GM19463 (cell line): ENCODE measurements at regions not wholly inside any gene's neighbourhood (a gene's known extent, or its start where the extent isn't known, plus 50 kb on each side); places are given as distances from the start of the nearest gene placed in this dataset.
"Not testable (repeated sequence)": the region's sequence is repeated elsewhere in the genome, so short reads cannot be mapped to it uniquely, and the experiment has no call there.

Experiments used
- ATAC-seq: cut with Tn5 transposase; IDR thresholded peaks from one replicate; pipeline ENCODE4 v1.9.1; 2021; ENCODE audit warnings: mild to moderate bottlenecking, moderate library complexity; ENCODE audit not compliant: unreplicated experiment

DNA sequence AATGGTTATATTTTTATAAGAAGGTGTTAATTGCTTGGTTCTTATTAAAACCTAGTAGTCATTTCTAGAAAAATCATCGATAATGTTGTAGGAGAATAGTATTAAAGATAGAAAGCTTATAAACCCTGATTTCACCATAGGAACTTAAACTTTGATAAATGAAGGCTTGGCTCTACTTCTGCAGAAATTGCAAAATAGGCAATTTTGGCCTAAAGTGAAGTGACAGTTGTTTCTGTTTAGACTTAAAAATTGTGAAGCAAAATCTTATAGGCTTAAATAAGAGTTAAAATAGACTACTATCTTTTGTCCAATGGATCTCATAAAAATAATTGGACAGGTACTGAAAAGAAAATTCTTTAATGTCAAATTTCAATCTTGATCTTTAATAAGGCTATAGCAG, 321.6 kb upstream of the FZD8 start:
- ATAC-seq, result no peak

DNA sequence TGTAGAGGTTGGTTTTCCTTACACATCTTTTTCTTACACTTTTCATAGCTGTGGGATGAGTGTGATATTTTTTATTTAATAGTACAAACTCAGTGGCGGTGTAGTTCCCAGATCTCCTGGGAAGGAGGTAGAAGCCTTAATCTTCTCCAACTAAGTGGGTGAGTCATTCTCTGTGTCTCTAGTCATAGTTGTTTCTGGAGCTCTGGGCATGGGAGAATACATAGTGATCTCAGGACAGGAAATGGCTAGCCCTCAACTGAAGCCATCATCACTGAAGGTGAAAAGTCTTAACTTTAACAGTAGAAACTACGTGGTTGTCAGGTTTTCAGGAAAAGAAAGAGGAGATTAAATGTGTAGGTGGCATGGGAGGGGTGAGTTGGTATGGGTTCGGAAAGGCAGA, 319.4 kb upstream of the FZD8 start:
- ATAC-seq, result no peak

DNA sequence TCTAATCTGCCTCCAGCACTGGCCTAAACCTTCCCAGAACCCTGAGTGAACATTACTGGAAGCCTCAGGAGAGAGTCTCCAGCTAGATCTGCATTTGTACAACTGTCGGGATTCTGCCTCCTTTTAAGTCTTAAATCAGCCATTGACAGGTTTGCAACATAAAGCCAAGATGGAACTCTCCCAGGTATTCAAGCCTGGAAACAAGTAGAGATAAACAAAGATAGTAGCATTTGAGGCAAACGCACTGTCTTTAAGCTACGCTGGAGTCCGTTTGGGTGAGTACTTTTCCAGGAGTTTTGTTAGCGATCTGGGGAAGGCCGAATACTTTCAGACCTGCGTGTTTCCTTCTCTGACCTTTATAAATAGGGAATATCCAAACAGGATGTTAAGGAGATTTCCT, 317.2 kb upstream of the FZD8 start:
- ATAC-seq, result no peak

DNA sequence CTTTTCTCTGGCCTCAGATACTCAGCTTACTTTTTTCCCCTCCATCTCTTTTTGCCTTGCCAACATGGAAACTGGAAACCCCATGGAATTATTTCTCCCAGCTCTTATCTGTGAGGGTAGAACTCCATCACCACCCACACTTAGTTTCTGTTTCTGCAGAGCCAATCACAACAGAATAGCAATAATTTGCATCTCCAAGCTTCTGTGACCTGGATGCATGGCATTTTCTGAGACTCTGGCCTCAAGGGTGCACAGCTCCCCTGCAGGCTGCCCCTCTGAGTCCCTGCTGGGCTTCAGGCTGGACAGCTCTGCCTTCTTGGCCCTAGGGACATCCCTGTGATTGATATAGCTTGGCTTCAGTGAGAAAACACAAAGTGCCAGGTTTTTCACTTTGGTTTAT, 316.5 kb upstream of the FZD8 start:
- ATAC-seq, result not testable (repeated sequence)

DNA sequence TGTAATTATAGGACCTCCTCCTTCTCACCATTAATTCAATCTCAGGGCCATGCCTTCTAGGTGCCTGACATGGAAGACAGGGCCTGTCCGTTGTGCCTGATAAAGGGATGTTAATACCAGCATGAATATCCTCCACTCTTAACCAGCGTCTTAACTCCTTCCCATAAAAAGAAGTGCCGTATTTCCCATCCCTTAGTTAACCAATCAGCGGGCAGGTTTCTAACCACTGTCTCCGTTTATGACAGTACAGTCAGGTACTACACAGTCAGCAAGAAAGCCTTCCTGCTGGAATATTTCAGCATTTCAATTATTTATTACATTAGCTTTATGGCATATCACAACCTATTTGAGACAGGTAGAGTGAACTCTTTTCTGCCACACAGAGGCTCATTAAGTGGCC, 308.6 kb upstream of the FZD8 start:
- no peak for ATAC-seq

DNA sequence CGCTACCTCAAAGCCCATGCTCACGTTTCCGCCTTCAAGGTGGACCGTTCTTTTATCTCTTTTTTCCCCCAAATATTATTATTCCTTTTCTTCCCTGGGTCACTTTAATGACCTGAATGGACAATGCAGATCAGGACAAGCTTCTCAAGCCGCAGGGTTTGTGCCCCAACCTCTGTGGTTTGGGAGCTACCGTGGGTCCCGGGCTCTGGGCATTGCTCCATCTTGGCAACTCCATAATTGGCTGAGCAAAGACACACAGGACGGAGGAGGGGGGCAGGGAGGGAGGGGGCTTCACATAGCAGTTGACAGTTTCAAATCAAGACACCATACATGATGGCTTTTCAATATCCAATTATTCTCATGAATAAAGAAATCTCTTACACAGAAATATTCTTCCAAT, 308.1 kb upstream of the FZD8 start:
- no peak for ATAC-seq

DNA sequence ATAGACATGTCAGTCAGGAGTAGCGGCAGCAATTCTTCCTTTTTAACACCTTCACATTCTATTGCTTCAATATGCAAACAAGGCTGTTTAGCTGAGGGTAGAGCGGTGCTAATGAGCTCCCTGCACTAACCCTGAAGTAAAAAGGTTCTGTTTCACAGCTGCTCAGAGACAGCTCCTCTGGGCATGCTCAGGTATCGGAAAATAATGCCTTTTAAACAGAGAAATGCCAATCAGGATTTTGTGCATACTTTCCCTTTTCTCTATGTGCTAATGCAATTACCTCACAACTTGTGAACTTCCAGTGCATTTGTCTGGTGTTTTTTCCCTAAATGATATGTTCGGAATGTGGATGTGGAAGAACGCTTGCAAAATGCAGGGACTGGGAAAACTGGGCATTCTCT, 307.7 kb upstream of the FZD8 start:
- no peak for ATAC-seq

DNA sequence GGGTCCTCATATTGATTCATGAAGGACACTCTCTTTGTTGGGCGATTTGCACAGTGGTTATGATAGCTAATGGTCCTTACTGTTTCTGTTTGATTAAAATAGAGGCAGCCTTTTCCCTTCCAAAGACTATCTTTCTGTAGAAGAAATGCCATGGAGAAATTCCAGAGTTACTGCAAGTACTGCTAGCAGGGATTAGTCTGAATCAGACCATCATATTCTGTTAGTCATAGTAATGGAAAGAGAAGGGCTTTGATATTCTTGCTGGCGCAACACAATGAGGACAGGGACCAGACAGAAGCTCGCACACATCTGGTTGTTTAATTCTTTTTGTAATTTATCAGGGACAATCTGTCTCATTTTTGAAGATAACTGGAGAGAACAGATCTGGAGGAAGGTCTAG, 304.5 kb upstream of the FZD8 start:
- no peak for ATAC-seq

DNA sequence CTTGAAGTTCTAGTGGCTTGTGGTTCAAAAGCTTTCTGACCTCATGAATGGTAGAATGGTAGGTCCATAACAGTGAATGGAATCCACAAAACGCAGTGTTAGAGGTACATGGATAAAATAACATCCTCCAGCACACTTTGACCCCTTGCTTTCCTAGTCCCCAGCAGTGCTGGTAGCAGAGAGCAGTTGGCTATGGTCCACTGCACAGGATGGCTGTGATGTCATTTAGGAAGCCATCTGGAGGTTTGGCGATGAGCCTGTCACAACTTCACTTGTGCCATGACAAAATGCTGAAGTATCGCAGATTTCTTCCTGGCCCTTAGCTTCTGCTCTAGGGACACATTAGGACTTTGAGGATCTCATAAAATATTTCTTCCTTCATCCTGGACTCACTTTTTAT, 300.0 kb upstream of the FZD8 start:
- ATAC-seq, result no peak

DNA sequence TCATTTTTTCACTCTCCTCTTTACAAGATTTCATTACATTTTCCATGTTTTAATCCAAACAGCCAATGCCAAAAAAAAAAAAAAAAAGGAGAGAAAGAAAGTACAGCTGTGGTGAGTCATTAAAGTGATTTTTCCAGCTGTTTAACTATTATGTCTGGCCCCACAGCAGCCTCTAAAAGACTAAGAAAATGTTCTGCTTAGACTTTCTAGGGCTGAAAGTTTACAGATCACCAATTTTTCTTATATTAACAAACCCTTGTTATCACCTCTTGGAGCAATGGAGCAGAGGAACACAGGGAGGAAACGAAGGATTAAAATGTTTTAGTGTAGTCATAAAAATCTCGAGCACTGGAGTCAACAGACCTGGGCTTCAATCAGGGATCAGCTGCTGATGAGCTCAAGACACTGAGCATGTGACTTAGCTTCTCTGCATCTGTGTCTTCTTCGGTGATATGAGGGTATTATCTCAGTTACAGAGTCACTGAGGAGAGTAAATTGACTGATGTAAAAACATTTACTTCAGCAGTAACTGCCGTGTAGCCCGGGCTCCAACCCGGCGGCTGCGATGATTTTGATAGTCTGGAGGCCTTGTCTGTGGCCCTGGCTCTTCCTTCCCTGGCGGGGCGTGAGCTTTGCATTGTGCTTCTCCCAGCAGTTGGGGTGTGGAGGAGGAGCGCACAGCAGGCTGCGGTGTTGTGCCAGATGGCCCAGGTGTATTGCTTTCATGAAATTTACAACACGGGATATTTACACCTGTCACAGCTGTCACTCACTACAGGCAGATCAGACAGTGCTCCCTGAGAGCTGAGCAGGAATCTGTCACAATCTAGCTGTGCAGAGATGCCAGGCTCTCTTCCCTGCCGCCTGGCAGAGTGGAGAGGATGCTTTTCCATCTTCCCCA, 298.3 kb upstream of the FZD8 start:
- ATAC-seq, result no peak

DNA sequence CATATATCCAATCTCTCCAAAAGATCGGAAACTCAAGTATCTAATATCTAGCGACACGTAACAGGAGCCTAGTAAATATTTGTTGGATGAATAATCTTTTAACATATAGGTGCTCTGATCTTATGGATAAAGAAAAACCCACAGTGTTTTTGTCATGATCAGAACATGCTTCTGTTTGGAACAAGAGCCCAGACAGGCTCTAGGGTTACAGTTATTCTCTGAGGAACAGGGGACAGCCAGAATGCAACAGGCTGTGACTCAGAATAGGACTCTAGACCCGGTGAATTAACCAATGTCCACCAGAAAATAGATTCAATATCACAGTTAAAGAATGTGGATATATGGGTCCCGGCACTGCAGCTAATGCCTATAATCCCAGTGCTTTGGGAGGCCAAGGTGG, 296.1 kb upstream of the FZD8 start:
- ATAC-seq, result no peak

DNA sequence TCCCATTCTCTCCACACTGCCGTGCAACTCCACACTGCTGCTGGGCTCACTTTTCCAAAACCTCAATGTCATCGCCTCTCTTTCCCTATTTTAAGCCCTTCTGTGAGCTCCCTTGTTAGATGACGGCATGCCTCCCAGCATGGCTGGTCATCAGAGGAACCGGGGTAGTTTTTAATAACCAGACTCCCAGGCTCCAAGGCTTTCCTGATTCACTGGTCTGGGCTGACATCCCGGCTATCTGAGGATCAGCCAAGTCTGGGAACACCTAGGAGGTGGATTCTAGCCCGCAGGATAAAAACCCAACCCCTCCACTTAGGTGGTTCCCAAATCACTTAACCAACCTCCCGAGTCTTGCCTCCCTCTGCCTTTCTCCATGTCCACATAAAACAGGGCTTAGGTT, 295.4 kb upstream of the FZD8 start:
- no peak for ATAC-seq

DNA sequence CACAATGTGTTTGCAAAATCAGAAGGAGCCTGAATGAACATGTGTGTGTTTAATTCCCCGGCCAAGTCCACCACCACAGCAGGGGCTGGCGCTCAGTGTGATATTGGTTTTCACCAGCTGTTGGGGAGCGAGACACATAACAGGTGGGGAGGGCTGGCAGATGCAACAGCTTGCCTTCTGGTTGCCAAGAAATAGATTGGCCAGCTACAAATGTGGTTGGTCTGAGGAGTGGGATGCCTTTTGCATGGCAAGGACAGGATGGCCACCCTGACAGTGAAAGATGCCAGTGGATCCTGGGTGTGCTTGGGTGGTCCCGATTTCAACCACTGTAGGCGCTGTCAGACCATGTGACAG, 292.5 kb upstream of the FZD8 start:
- no peak for ATAC-seq

DNA sequence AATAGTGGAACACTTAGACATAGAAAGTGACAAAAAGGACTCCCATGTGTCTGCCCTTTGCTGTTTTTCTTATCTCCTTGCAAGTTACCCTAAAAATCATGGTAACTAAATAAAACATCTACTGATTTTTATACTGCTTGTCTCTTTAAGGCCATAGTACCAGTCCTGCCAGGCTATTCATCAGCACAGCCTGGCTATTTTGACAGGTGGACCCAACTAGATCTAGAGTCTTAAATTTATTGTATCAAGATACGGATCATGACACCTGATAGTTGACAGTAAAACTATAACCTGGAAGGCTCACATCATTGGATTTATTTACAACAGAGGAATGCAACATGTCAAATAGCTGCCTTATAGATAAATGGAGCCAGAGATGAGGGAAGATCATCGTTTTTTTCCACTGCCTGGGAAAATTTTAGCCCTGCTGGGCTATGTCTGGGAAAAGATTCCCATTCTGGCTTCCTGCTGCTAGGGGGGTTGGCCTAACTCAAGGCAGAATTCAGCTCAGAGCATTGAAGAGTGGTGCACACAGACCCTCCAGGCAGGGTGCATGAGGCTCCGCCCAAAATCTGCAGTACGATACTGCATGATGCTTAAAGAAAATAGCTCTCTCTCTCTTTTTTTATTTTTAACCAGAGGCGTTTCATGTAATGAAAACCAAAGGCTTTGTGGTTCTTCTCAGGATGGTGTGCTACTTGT, 292.0 kb upstream of the FZD8 start:
- no peak for ATAC-seq

DNA sequence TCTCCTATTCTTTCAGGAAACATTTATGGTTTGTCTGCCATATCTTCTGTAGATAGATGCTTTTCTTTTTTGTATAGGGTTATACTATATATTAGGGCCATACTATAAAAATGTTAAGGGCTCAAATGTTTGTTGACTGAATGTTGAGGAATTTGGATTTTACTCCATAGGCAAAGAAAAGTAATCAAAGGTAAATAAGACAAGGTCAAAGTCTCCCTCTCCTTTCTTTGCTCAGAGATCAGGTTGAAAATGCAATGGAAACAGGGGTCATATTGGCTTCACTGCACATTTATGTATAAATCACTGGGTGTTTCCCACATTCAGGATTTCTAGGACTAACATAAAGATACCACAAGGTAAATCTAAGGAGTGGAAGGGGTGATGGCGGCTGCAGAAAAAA, 291.4 kb upstream of the FZD8 start:
- no peak for ATAC-seq

DNA sequence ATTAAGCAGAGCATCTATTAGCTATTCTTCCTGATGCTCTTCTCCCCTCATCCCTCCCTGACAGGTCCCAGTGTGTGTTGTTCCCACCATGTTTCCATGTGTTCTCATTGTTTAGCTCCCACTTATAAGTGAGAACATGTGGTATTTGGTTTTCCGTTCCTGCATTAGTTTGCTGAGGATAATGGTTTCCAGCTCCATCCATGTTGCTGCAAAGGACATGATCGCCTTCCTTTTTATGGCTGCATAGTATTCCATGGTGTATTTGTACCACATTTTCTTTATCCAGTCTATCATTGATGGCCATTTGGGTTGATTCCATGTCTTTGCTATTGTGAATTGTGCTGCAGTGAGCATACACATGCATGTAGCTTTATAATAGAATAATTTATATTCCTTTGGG, 287.9 kb upstream of the FZD8 start:
- ATAC-seq, result not testable (repeated sequence)

DNA sequence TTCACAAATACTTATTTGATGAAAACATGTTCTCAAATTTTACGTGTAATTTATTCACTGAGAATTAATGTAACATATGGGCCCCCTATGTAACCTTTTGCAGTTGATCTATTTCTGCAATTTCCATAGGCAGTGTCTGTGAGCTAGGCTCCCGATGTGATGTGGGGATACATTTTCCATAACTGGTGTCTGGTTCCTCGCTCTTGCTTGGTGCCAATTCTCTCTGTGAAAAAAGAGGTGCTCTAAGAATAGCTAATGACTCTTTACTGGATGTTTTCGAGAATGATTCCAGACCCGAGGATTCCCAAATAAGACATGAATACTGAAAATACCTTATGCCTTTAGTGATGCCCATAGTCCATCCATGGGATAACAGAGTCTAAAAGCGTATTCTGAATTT, 286.7 kb upstream of the FZD8 start:
- ATAC-seq, result no peak

DNA sequence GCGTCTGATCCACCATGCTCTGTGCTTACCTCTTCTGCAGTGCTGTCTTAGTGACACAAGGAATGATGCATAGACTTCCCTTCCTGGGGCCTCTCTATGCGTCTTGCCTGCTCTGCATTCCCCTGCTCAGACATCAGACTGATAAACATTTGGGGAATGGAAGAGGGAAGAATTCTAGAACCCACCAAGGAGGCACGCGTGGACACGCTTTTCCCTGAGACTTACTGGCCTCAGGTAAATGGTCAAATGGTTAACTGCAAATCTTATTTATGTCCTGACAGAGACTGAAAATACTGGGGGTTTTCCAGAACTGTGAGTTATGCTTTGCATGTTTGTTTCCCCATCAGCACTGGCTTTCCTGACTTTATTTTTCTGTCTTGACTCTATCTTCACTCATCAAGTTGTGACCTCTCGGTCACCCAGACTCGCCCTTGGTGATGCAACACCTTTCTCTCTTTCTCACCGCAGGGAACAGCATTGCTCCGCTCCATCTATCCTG, 285.9 kb upstream of the FZD8 start:
- peak; percentile 45 for ATAC-seq

DNA sequence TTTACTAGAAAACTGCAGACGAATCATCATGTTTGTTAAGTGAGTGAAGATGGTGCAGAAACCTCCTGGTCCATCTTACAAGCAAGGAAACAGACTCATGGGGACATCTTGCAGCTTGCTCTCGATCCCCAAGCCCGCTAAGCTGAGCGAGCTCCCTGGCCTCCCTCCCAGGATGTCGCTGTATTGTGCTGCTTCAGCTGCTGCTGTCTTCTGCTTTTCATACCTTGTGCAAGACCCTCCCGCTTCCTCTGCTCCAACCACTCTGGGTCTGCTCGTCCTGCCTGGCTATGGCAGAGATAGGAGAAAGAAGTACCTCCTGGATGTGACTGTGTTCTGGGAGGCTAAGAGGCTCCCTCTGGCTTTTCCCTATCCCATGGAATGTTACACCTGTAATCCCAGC, 285.2 kb upstream of the FZD8 start:
- no peak for ATAC-seq

DNA sequence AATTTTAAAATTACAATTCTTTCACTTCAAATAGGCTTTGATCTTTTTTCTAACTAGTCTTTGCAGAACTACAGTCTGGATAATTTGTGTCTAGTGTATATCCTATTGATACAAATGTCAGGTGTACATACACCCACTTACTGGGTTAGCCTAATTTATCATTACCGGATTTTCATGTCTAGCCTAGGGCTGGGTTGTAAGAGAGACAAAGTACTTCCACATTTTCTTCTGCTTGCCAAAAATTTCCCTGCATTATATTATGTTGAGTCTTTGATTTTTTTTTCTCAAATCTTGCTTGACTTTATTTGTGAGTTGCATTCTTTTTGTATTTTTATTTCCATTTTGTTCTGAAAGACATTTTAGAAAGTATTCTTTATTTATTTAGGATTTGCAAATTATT, 284.8 kb upstream of the FZD8 start:
- ATAC-seq, result no peak

DNA sequence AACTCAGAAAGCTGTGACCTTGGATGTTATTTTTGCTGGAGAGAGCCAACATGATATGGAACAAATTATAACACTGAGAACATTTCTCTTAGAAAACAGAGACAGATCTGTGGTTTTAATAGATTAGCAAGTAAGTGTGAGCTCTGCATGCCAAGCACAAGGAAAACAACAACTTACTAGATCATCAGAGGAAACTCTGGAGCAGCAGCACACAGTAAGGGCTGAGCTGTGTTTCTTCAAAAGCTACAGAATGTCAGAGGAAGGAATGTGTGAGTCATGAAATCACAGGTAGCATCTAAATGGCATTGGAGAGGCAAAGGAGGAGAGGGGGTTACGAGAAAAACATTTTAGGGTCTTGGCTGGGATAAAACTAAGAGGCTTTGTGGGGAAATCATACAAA, 283.4 kb upstream of the FZD8 start:
- ATAC-seq, result no peak

DNA sequence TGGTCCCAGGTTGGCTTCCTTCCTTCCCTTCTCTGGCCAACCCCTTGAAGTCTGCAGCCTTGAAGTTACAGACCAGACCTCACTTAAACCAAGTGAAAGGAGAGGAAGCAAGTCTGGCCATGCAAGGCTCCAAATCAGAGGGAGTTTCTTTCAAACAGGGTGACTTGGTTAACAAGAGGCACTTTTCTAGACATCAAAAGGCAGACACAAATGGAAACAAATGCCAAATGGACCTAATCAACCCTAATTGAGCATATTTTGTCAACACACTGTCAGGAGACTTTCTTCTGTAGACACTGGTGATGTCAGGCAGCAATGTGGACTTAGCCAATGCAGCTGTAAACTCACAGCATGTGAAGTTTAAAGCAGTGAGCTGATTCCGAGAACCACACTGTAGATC, 282.7 kb upstream of the FZD8 start:
- no peak for ATAC-seq
